NCI-H510A treated with DMSO at 0.1 percent for 48 hours (cell line): ENCODE measurements at regions not wholly inside any gene's neighbourhood (a gene's known extent, or its start where the extent isn't known, plus 50 kb on each side); places are given as distances from the start of the nearest gene placed in this dataset.

Source experiments
- DNase-seq: peaks from one replicate; lab custom pipeline; 2025; lab: John Stamatoyannopoulos, UW

GRCh38 chr5:2297991-2298390 is 415.3 kb upstream of the IRX4 start:
- DNase-seq = no peak

GRCh38 chr5:2295476-2295875 is 412.8 kb upstream of the IRX4 start:
- no peak for DNase-seq

GRCh38 chr5:2293906-2294305 is 411.2 kb upstream of the IRX4 start:
- DNase-seq = no peak

- DNase-seq = no peak
These were observed 408.6 kb upstream of the IRX4 start for GRCh38 chr5:2291146-2291840.

- no peak for DNase-seq
These were observed 406.7 kb upstream of the IRX4 start for GRCh38 chr5:2289380-2289779.

- DNase-seq = no peak
These were observed 406.2 kb upstream of the IRX4 start for GRCh38 chr5:2288968-2289367.

- no peak for DNase-seq
These were observed 405.7 kb upstream of the IRX4 start for GRCh38 chr5:2288466-2288865.

- no peak for DNase-seq
These were observed 403.5 kb upstream of the IRX4 start for GRCh38 chr5:2286250-2286649.

GRCh38 chr5:2284678-2285077 is 402.0 kb upstream of the IRX4 start:
- no peak for DNase-seq

- no peak for DNase-seq
These were observed 400.8 kb upstream of the IRX4 start for GRCh38 chr5:2283481-2284045.

- no peak for DNase-seq
These were observed 400.2 kb upstream of the IRX4 start for GRCh38 chr5:2282893-2283292.

- no peak for DNase-seq
These were observed 399.4 kb upstream of the IRX4 start for GRCh38 chr5:2282034-2282690.

GRCh38 chr5:2281446-2281845 is 398.7 kb upstream of the IRX4 start:
- DNase-seq = no peak

- DNase-seq = no peak
These were observed 397.6 kb upstream of the IRX4 start for GRCh38 chr5:2280318-2280717.

GRCh38 chr5:2278825-2279456 is 396.2 kb upstream of the IRX4 start:
- no peak for DNase-seq

GRCh38 chr5:2277886-2278285 is 395.2 kb upstream of the IRX4 start:
- no peak for DNase-seq

- DNase-seq = no peak
These were observed 393.4 kb upstream of the IRX4 start for GRCh38 chr5:2276101-2276500.

- DNase-seq = no peak
These were observed 390.0 kb upstream of the IRX4 start for GRCh38 chr5:2272755-2273154.

GRCh38 chr5:2272039-2272438 is 389.3 kb upstream of the IRX4 start:
- DNase-seq = no peak

GRCh38 chr5:2271316-2271715 is 388.6 kb upstream of the IRX4 start:
- DNase-seq = no peak

GRCh38 chr5:2270467-2270866 is 387.7 kb upstream of the IRX4 start:
- DNase-seq = no peak

GRCh38 chr5:2269656-2270055 is 386.9 kb upstream of the IRX4 start:
- DNase-seq = no peak

- no peak for DNase-seq
These were observed 385.3 kb upstream of the IRX4 start for GRCh38 chr5:2267991-2268390.
